HepG2 (cell line): ENCODE measurements at regions not wholly inside any gene's neighbourhood (a gene's known extent, or its start where the extent isn't known, plus 50 kb on each side); places are given as distances from the start of the nearest gene placed in this dataset.
A peak's percentile ranks its signal among the peaks of the same experiment; 100 is the strongest.

Experiments
- CENPX ChIP-seq: sonication (generic); formaldehyde crosslinking; IDR thresholded peaks from 2 replicates; pipeline ENCODE4 v1.9.0; 2021; ENCODE audit warnings: mild to moderate bottlenecking, missing genetic modification reagents, moderate library complexity
- FIP1L1 ChIP-seq: fragments of 200-400 bp; formaldehyde crosslinking; IDR thresholded peaks from 2 replicates; pipeline ENCODE4 v1.6.1; 2018; ENCODE audit warnings: low read depth, mild to moderate bottlenecking, low read length, moderate library complexity, borderline replicate concordance; ENCODE audit not compliant: insufficient read depth
- GATA4 ChIP-seq: sonication (generic); IDR thresholded peaks from 2 replicates; pipeline ENCODE4 v1.6.1; 2016; ENCODE audit warnings: antibody characterized with exemption, low read depth, borderline replicate concordance
- HNRNPL ChIP-seq: fragments of 200-400 bp; formaldehyde crosslinking; IDR thresholded peaks from 2 replicates; pipeline ENCODE4 v1.6.1; 2017; ENCODE audit warnings: mild to moderate bottlenecking, low read depth, low read length
- LCORL ChIP-seq, 2 experiments: fragments of 450-650 bp in 1 of 2; sonication (generic) in 1 of 2; formaldehyde crosslinking in 1 of 2; IDR thresholded peaks; 2 replicates each; pipeline versions ENCODE4 v1.5.0 to v1.6.1; 2017 to 2020; ENCODE audit warnings: antibody characterized with exemption in 1 of 2, missing genetic modification reagents in 1 of 2
- MEIS2 ChIP-seq: sonication (generic); formaldehyde crosslinking; IDR thresholded peaks from 2 replicates; pipeline ENCODE4 v1.9.0; 2021; ENCODE audit warnings: mild to moderate bottlenecking, missing genetic modification reagents
- NR2F6 ChIP-seq, 2 experiments: IDR thresholded peaks; 2 replicates each; pipeline ENCODE4 v1.6.1; 2016; ENCODE audit warnings: antibody characterized with exemption in 1 of 2, mild to moderate bottlenecking in 1 of 2
- PHF8 ChIP-seq: sonication (generic); formaldehyde crosslinking; IDR thresholded peaks from 2 replicates; pipeline ENCODE4 v1.5.0; 2020; ENCODE audit warnings: missing genetic modification reagents
- RBM22 ChIP-seq: fragments of 200-400 bp; formaldehyde crosslinking; optimal IDR thresholded peaks from 2 replicates; pipeline ENCODE3; 2017; ENCODE audit warnings: mild to moderate bottlenecking, low read length, moderate library complexity
- SNAPC2 ChIP-seq: sonication (generic); formaldehyde crosslinking; IDR thresholded peaks from 2 replicates; pipeline ENCODE4 v1.8.1; 2022; ENCODE audit warnings: mild to moderate bottlenecking, missing genetic modification reagents
- ZFX ChIP-seq: sonication (generic); formaldehyde crosslinking; IDR thresholded peaks from 2 replicates; pipeline ENCODE4 v1.4.0; 2020; ENCODE audit warnings: mild to moderate bottlenecking, low read depth, missing genetic modification reagents, moderate library complexity
- ZNF501 ChIP-seq: sonication (generic); formaldehyde crosslinking; IDR thresholded peaks from 2 replicates; pipeline ENCODE4 v1.5.1; 2020; ENCODE audit warnings: mild to moderate bottlenecking, moderate library complexity, missing genetic modification reagents
- ZNF841 ChIP-seq: sonication (generic); formaldehyde crosslinking; IDR thresholded peaks from 2 replicates; pipeline ENCODE4 v1.8.1; 2023; ENCODE audit warnings: missing genetic modification reagents, borderline replicate concordance
- TF ChIP-seq, protein P1 (sequence below): sonication (generic); formaldehyde crosslinking; IDR thresholded peaks from 2 replicates; pipeline ENCODE4 v1.5.1; 2020; ENCODE audit warnings: missing genetic modification reagents, mild to moderate bottlenecking, borderline replicate concordance
- TF ChIP-seq, protein P2 (sequence below): IDR thresholded peaks from 2 replicates; pipeline ENCODE4 v1.6.1; 2018; ENCODE audit warnings: missing genetic modification reagents, mild to moderate bottlenecking, missing compliant biosample characterization
- TF ChIP-seq, protein P3 (sequence below), 2 experiments: fragments of 450-650 bp in 1 of 2; sonication (generic) in 1 of 2; formaldehyde crosslinking; IDR thresholded peaks; 2 replicates each; pipeline versions ENCODE4 v1.5.0 to v1.8.0; 2020 to 2022; ENCODE audit warnings: mild to moderate bottlenecking in 1 of 2, missing genetic modification reagents in 1 of 2
- TF ChIP-seq, protein P4 (sequence below): sonication (generic); formaldehyde crosslinking; IDR thresholded peaks from 2 replicates; pipeline ENCODE4 v1.5.0; 2020; ENCODE audit warnings: mild to moderate bottlenecking, missing genetic modification reagents, borderline replicate concordance
- TF ChIP-seq, protein P5 (sequence below): sonication (generic); formaldehyde crosslinking; IDR thresholded peaks from 2 replicates; pipeline ENCODE4 v1.5.1; 2020; ENCODE audit warnings: missing genetic modification reagents, mild to moderate bottlenecking, borderline replicate concordance

DNA sequence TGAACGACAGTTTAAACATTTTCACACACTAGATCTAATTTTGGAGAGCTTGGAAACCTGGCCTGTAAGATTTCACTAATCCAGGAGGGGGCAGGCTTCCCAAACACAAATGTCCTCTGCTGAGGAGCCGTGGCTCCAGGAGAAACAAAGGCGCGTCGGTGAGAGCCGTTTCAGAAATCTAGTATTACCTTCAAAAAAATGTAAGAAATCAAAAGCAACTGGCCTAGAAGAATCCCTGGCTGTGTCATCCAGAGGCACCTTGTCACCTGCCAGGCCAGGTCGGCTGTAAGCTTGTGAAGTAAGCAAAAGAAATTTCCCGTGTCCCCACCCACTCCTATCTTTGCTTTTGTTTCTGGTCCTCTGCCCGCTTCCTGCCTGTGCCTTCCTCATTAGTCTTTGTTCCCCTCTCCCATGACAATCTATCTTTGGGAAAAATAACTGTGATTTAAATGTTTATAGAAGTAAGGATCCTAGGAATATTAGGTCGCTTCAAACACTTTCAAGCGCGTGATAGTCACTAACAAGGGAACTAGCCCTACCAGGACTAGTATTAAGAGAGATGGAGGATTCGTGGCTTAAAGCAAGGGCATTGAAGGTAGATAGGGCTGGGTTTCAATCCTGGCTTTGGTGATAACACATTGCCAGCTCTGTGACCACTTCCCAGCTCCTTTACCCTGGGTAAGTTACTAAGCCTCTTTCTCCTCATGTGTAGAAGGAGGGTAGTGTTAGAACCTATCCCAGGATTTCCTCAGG is 99.5 kb upstream of the STK39 start (continued):
- TF ChIP-seq, protein P1, sequence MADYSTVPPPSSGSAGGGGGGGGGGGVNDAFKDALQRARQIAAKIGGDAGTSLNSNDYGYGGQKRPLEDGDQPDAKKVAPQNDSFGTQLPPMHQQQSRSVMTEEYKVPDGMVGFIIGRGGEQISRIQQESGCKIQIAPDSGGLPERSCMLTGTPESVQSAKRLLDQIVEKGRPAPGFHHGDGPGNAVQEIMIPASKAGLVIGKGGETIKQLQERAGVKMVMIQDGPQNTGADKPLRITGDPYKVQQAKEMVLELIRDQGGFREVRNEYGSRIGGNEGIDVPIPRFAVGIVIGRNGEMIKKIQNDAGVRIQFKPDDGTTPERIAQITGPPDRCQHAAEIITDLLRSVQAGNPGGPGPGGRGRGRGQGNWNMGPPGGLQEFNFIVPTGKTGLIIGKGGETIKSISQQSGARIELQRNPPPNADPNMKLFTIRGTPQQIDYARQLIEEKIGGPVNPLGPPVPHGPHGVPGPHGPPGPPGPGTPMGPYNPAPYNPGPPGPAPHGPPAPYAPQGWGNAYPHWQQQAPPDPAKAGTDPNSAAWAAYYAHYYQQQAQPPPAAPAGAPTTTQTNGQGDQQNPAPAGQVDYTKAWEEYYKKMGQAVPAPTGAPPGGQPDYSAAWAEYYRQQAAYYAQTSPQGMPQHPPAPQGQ (CRISPR knock-in tag): no peak
- TF ChIP-seq NR2F6 (IDR thresholded peaks at IDR 0.05) (no peak), NR2F6 (CRISPR knock-in tag; IDR thresholded peaks at IDR 0.05) (no peak), LCORL (IDR thresholded peaks at IDR 0.05) (no peak), LCORL (CRISPR knock-in tag; IDR thresholded peaks at IDR 0.05) (0 out of 2 replicates have a peak, but pooled peaks have one; percentile 21), SNAPC2 (peak; percentile 73; the same call in 1 of the 2 replicates), GATA4 (no peak), CENPX (CRISPR knock-in tag) (no peak), MEIS2 (CRISPR knock-in tag) (no peak), ZFX (CRISPR knock-in tag) (peak; percentile 26; the same call in 1 of the 2 replicates), HNRNPL (no peak), ZNF841 (CRISPR knock-in tag) (no peak), ZNF501 (CRISPR knock-in tag) (peak; percentile 80), RBM22 (no peak), PHF8 (CRISPR knock-in tag) (no peak), FIP1L1 (no peak)
- TF ChIP-seq, protein P2, sequence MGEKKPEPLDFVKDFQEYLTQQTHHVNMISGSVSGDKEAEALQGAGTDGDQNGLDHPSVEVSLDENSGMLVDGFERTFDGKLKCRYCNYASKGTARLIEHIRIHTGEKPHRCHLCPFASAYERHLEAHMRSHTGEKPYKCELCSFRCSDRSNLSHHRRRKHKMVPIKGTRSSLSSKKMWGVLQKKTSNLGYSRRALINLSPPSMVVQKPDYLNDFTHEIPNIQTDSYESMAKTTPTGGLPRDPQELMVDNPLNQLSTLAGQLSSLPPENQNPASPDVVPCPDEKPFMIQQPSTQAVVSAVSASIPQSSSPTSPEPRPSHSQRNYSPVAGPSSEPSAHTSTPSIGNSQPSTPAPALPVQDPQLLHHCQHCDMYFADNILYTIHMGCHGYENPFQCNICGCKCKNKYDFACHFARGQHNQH (CRISPR knock-in tag): no peak
- TF ChIP-seq, protein P3, sequence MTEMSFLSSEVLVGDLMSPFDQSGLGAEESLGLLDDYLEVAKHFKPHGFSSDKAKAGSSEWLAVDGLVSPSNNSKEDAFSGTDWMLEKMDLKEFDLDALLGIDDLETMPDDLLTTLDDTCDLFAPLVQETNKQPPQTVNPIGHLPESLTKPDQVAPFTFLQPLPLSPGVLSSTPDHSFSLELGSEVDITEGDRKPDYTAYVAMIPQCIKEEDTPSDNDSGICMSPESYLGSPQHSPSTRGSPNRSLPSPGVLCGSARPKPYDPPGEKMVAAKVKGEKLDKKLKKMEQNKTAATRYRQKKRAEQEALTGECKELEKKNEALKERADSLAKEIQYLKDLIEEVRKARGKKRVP (CRISPR knock-in tag; IDR thresholded peaks at IDR 0.05): no peak
- TF ChIP-seq, protein P4, sequence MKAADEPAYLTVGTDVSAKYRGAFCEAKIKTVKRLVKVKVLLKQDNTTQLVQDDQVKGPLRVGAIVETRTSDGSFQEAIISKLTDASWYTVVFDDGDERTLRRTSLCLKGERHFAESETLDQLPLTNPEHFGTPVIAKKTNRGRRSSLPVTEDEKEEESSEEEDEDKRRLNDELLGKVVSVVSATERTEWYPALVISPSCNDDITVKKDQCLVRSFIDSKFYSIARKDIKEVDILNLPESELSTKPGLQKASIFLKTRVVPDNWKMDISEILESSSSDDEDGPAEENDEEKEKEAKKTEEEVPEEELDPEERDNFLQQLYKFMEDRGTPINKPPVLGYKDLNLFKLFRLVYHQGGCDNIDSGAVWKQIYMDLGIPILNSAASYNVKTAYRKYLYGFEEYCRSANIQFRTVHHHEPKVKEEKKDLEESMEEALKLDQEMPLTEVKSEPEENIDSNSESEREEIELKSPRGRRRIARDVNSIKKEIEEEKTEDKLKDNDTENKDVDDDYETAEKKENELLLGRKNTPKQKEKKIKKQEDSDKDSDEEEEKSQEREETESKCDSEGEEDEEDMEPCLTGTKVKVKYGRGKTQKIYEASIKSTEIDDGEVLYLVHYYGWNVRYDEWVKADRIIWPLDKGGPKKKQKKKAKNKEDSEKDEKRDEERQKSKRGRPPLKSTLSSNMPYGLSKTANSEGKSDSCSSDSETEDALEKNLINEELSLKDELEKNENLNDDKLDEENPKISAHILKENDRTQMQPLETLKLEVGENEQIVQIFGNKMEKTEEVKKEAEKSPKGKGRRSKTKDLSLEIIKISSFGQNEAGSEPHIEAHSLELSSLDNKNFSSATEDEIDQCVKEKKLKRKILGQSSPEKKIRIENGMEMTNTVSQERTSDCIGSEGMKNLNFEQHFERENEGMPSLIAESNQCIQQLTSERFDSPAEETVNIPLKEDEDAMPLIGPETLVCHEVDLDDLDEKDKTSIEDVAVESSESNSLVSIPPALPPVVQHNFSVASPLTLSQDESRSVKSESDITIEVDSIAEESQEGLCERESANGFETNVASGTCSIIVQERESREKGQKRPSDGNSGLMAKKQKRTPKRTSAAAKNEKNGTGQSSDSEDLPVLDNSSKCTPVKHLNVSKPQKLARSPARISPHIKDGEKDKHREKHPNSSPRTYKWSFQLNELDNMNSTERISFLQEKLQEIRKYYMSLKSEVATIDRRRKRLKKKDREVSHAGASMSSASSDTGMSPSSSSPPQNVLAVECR (CRISPR knock-in tag): no peak
- TF ChIP-seq, protein P5, sequence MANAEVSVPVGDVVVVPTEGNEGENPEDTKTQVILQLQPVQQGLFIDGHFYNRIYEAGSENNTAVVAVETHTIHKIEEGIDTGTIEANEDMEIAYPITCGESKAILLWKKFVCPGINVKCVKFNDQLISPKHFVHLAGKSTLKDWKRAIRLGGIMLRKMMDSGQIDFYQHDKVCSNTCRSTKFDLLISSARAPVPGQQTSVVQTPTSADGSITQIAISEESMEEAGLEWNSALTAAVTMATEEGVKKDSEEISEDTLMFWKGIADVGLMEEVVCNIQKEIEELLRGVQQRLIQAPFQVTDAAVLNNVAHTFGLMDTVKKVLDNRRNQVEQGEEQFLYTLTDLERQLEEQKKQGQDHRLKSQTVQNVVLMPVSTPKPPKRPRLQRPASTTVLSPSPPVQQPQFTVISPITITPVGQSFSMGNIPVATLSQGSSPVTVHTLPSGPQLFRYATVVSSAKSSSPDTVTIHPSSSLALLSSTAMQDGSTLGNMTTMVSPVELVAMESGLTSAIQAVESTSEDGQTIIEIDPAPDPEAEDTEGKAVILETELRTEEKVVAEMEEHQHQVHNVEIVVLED (CRISPR knock-in tag): no peak
